DMS 273 treated with DMSO at 0.1 percent for 48 hours (cell line): ENCODE measurements at regions not wholly inside any gene's neighbourhood (a gene's known extent, or its start where the extent isn't known, plus 50 kb on each side); places are given as distances from the start of the nearest gene placed in this dataset.

Source experiments
- DNase-seq: peaks from one replicate; lab custom pipeline; 2025; lab: John Stamatoyannopoulos, UW

- DNase-seq = no peak
These were observed 1534.0 kb downstream of the PCDH7 start for GRCh38 chr4:32254216-32254615.

DNA sequence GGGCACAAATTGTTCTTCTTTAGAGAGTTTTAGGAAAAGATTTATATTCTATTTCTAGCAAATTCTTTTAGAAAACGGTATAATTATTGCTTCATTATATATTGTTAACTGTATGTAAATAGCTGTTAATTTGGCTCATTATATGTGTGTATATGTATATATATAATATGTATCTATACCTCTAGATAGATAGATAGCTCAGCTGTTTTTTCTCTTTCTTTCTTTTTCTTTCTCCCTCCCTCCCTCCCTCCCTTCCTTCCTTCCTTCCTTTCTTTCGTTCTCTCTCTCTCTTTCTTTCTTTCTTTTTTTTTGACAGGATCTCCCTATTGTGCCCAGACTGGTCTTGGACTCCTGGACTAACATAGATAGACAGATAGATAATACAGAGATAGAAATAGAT, 1538.8 kb downstream of the PCDH7 start:
- no peak for DNase-seq

DNA sequence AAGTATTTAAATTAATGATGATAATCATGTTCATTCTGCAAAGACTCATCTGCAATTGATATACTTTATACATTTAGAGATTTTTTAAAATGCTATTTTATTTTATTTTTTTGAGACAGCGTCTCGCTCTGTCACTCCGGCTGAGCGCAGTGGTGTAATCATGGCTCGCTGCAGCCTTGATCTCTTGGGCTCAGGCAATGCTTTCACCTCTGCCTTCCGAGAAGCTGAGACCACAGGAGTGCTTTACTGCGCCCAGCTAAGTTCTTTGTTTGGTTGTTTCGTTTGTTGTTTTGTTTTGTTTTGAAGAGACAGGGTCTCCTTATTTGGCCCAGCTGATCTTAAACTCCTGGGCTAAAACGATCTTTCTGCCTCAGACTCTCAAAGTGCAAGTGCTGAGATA, 1541.0 kb downstream of the PCDH7 start:
- DNase-seq = no peak

DNA sequence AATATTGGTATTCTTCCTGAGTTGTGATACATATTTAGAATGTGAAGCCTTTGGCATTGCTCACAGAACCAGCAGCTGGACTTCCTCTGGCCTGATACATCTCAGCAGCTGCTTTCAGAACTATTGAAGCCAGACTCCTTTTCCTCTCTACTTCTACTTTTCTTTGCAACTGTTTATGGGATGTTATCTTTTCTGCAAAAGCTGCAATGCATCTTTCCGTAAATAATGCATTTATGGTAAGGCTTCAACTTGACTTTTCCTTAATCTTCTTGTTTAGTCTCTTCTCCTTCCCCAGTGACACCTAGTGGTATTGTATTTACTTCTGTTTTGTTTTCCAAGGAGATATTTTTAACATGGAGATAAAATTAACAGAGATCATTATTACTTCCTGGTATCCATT, 1548.7 kb downstream of the PCDH7 start:
- DNase-seq = no peak

- no peak for DNase-seq
These were observed 1569.9 kb downstream of the PCDH7 start for GRCh38 chr4:32290102-32290501.

GRCh38 chr4:32318926-32319325, 1598.8 kb downstream of the PCDH7 start:
- no peak for DNase-seq

- no peak for DNase-seq
These were observed 1601.3 kb downstream of the PCDH7 start for GRCh38 chr4:32321421-32321820.

DNA sequence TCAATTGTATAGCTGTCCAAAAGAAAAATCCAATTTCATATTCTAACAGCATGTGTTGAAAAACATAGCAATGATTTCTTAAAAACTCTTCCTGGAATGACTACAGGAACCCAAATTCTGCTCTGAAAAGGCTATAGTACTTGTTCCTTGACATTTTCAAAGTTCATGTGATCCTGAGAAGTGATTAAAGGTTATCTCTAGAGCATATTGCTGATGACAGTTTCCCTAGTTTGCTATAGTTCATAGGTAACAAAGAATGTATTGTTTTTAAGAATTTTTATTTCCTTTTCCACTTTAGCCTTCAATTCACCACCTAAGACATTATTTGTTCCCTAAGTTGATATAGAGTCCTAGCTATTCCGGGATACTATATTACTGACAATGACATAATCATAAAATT, 1614.6 kb downstream of the PCDH7 start:
- no peak for DNase-seq

GRCh38 chr4:32337403-32337802, 1617.2 kb downstream of the PCDH7 start:
- no peak for DNase-seq

- no peak for DNase-seq
These were observed 1620.4 kb downstream of the PCDH7 start for GRCh38 chr4:32340591-32340990.

DNA sequence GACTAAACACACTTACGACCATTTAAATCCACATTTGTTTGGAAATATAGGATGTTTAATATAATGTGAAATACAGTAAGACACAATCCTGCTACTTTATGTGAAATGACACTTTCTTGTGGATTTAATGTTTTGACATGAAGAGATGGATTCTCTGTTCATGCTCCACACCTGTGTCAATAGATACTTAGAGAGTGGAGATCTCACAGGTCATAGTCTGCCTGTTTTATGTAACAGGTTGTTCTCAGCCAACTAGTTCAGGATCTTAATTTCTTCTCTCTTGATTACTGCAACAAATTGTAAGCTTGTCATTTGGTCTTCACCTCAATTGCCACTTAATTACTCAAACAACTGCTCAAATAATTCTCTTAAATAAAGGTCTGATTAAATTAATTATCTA, 1621.2 kb downstream of the PCDH7 start:
- DNase-seq = no peak

DNA sequence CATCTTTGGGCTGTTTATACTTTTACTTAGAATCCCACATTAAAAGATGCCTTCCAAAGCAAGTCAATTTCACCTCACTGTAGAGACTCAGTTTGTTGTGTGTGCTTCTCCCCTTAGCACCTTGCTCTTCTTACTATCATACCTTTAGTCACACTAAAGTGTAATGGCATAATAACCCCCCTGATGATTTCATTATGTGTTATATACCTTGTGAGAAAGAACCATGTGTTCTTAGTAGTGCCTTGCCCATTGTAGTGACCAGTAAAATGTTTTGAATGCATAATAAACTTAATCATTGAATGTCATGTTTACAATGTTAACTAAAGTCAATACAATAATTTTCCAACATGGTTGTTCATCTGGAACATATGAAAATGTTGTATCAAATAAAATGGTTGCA, 1621.9 kb downstream of the PCDH7 start:
- no peak for DNase-seq

DNA sequence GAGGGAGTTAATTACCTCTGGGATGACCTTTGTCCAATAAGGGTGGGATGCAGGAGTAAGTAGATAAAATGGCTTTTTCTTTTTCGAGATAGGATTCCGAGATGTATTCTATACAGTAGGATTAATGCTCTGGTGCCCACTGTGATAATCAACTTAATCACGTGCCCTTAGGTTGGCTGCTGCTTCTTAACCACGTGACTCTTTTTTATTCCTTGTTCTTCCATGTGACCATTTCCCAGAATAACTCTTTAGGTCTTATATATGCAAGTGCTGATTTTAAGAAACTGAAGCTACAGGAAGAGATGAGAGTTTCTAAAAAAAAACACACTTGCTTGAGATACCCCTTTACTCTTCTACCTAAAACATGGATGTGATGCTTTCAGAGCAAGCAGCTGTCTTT, 1628.9 kb downstream of the PCDH7 start:
- no peak for DNase-seq

DNA sequence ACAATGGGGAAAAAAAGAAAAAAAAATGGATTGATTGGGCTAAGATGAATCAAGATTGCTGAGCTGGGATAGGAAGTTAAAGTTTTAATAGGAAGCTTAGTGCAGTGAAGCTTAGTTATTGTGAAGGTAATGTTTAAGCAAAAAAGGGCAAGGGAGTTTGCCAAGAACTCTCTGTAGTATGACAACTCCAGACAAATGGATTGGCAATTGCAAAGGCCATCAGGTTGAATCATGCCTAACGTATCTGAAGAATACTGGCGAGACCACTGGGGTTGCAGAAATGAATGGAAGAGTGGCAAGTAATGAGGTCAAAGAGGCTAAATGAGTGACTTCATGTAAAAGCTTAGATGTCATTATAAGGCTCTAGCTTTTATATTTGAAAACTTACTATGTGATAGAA, 1654.0 kb downstream of the PCDH7 start:
- DNase-seq = no peak

- DNase-seq = no peak
These were observed 1673.6 kb downstream of the PCDH7 start for GRCh38 chr4:32393806-32394205.

GRCh38 chr4:32394255-32394654, 1674.1 kb downstream of the PCDH7 start:
- DNase-seq = no peak

DNA sequence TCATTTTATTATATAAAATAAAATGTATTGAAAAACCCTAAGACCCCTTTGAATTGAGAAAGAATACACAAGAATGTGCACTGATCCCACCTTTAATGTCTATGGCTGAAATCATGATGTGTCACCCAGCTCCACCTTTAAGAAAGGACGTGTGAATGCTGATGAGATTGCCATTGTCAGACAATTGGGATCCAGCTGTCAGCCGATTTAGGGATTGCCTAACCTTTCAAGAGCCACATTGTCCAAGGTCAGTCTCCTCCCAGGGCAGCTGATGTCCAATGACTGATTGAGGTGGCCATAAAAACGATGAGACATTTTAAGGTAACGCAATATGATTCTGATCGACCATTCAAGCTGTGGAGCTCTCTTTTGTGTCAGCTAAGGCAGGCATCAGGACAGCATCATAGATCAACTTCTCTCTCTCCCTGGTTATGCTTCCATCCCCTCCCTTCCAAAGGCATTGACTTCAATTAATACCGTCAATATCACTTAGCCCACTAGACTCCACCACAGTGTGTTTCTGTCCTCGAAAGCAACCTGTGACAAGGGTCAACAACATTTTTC, 1676.4 kb downstream of the PCDH7 start:
- DNase-seq = no peak

DNA sequence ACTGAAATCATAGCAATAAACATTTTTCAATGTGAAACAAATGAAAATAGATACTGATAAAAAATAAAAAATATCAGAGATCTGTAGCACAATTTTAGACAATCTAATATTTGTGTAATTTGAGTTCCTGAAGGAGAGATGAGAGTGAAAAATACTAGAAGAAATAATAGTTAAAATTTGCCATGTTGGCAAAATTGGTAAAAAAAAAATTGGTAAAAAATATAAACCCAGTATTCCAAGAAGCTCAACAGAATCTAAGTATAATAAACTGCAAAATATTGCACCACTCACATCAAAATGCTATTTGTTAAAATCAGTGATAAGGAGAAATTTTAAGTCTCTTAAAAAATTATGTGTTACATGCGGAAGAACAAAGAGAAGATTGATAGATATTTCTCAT, 1680.7 kb downstream of the PCDH7 start:
- no peak for DNase-seq

DNA sequence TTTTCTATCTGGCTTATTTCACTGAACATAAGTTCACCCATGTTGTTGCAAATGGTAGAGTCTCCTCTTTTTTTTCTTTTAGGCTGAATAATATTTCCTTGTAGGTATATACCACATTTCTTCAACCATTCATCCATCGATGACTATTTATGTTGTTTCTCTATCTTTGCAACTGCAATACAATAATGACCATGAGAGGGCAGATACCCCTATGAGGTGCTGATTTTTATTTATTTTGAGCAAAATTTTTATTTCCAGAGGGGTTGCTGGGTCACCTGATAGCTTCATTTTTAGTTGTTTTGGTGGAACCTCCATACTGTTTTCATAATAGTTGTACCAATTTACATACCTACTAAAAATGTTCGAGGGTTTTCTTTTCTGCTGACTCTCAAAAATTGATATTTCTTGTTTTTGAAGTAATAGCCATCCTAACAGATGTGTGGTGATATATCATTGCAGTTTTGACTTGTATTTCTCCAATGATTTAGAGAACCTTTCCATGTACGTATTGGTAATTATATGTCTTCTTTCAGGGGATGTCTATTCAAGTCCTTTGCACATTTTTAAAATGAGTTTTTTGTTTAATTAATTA, 1697.0 kb downstream of the PCDH7 start:
- DNase-seq = no peak

GRCh38 chr4:32423267-32423666, 1703.1 kb downstream of the PCDH7 start:
- DNase-seq = no peak

GRCh38 chr4:32425243-32425642, 1705.1 kb downstream of the PCDH7 start:
- no peak for DNase-seq

- no peak for DNase-seq
These were observed 1707.4 kb downstream of the PCDH7 start for GRCh38 chr4:32427566-32427965.

DNA sequence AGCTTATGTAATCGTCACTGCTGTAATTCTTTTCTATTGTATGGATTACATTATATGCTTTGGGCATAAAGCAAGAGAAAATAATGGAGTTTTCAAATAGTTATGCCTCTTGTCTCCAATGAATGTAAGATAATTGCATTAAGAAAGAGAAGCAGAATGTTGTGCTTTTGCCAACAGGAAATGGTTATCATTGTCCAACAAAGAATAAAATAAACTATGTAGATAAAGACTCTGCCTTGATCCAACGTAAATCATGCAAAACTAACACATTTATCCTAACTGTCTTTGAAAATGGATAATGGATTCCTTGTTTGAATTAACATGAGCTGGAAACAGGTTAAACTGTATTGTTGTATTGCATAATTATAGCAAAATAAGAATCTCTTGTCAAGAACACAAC, 1709.0 kb downstream of the PCDH7 start:
- no peak for DNase-seq

DNA sequence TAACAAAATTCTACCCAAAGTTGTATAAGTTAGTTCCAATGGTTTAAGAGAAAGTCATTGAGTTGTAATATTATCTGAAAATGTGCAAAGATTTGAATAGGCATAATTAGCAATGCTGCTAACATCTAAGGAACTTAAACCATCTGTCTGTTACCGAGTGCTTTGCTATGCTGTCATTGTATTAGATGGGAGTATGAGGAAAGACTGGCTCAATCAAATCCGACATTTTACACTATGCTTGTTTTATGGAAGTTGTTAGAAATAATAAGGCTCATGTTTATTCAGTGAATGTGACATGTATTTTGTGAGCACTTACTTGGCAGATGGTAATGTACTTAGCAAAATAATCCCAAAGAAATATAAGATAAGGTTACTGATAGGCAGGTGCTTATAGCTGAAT, 1715.1 kb downstream of the PCDH7 start:
- no peak for DNase-seq

DNA sequence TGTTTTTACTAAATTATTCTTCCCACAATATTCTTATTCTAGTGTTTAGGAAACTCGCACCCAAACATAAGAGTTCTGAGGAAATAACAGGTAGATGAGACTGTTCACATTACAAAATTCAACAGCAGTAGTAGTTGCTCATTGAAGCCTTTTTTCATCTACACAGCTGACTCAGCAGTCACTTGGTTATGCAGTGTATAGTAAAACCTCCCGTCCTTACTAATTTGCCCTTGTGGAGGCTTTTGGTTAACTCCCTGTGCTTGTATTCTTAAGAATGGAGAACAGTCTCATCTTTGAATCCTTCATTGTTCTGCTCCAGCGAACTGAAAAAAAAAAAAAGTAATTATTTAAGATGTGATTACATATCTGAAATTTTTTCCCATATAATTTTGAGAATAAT, 1716.6 kb downstream of the PCDH7 start:
- DNase-seq = no peak
